DND-41 (cell line): ENCODE measurements at regions not wholly inside any gene's neighbourhood (a gene's known extent, or its start where the extent isn't known, plus 50 kb on each side); places are given as distances from the start of the nearest gene placed in this dataset.

Experiments used
- CTCF ChIP-seq: IDR thresholded peaks from 2 replicates; pipeline ENCODE4 v1.5.1; 2012; ENCODE audit warnings: borderline replicate concordance, low read length, moderate library complexity, mild to moderate bottlenecking; ENCODE audit not compliant: poor library complexity, severe bottlenecking; ENCODE audit errors: extremely low read depth
- EZH2 ChIP-seq: IDR thresholded peaks from 3 replicates; pipeline ENCODE4 v1.6.1; 2012; ENCODE audit warnings: borderline replicate concordance, low read depth, mild to moderate bottlenecking, moderate library complexity, low read length, inconsistent platforms; ENCODE audit not compliant: severe bottlenecking

GRCh38 chr3:43810797-43811196, 120.1 kb downstream of the ABHD5 start:
- TF ChIP-seq CTCF (no peak), EZH2 (no peak)
